ENCODE measurements at regions not wholly inside any gene's neighbourhood (a gene's known extent, or its start where the extent isn't known, plus 50 kb on each side); places are given as distances from the start of the nearest gene placed in this dataset.

- no peak for TF ChIP-seq CTCF (IDR thresholded peaks at IDR 0.05)
- no peak for TF ChIP-seq POLR2A (IDR thresholded peaks at IDR 0.05)
These were observed 528.2 kb downstream of the ZIC1 start for GRCh38 chr3:147937341-147937740.
